ENCODE measurements at regions not wholly inside any gene's neighbourhood (a gene's known extent, or its start where the extent isn't known, plus 50 kb on each side); places are given as distances from the start of the nearest gene placed in this dataset.

GRCh38 chr3:193859195-193859594 lies 266.2 kb downstream of the OPA1 start:
- Histone ChIP-seq H3K27ac (ENCODE audit: insufficient read length, low read depth, low read length) (no peak overlapping the region), H3K79me2 (ENCODE audit: insufficient read depth, low read length) (no peaks in the 10 kb centered on the region), H4K91ac (ENCODE audit: insufficient read length, low read depth, low read length) (no peak overlapping the region), H2AFZ (ENCODE audit: low read length) (no peak overlapping the region), H3K9ac (ENCODE audit: extremely low read depth, insufficient read length, low read length) (no peak overlapping the region), H3K23me2 (ENCODE audit: insufficient read length, low read depth, low read length, poor library complexity, severe bottlenecking) (no peaks in the 10 kb centered on the region), H3K9me3 (ENCODE audit: control insufficient read depth, low read depth, low read length) (no peaks in the 10 kb centered on the region), H3K4me1 (ENCODE audit: insufficient read depth, low read length) (peaks cover 2% of the 10 kb centered on the region; the same call in 1 of the 2 replicates), H2BK12ac (ENCODE audit: insufficient read length, low read depth, low read length) (no peak overlapping the region), H4K5ac (ENCODE audit: insufficient read length, low read depth, low read length) (no peak overlapping the region), H2BK120ac (ENCODE audit: low read depth, low read length, poor library complexity, severe bottlenecking) (no peak overlapping the region), H3K79me1 (ENCODE audit: insufficient read depth, low read depth, low read length, poor library complexity, severe bottlenecking) (no peaks in the 10 kb centered on the region), H2BK5ac (ENCODE audit: insufficient read length, low read length) (no peak overlapping the region), H4K20me1 (ENCODE audit: control insufficient read depth, insufficient read depth, insufficient read length) (no peaks in the 10 kb centered on the region), H3T11ph (ENCODE audit: low read length) (no peak overlapping the region), H2BK15ac (ENCODE audit: low read depth, low read length) (no peak overlapping the region), H4K8ac (replicated peaks; ENCODE audit: insufficient read length, low read depth, low read length) (no peak overlapping the region), H3K4me2 (ENCODE audit: insufficient read depth, insufficient read length, low read length) (no peak overlapping the region), H3K27me3 (ENCODE audit: insufficient read depth, low read length) (no peaks in the 10 kb centered on the region), H3K14ac (ENCODE audit: insufficient read depth, low read length) (no peak overlapping the region), H3K4ac (ENCODE audit: low read depth, low read length) (no peak overlapping the region), H2AK5ac (ENCODE audit: insufficient read length, low read length) (no peak overlapping the region), H3K23ac (ENCODE audit: insufficient read length, low read depth, low read length) (no peak overlapping the region), H2BK20ac (ENCODE audit: low read depth, low read length, poor library complexity, severe bottlenecking) (no peak overlapping the region), H3K56ac (ENCODE audit: insufficient read length, low read depth, low read length) (no peak overlapping the region), H3K18ac (ENCODE audit: insufficient read length, low read depth, low read length) (no peak overlapping the region)
- no CpG with 5 or more reads among the region's 3 CpGs for WGBS (ENCODE audit: extremely low coverage, insufficient read length, low lambda C conversion rate)
- Mint-ChIP-seq H3K4me3 (no peak overlapping the region), H3K36me3 (ENCODE audit: insufficient read depth in 1 of 3, low read depth in 3 of 3) (peaks cover 0 to 7% (median 4%) of the 10 kb centered on the region in 3 experiments; a peak in 3 of 7 replicates), H3K27me3 (ENCODE audit: low read depth) (peaks cover 18% of the 10 kb centered on the region), H3K27ac (no peak overlapping the region), H3K9me3 (peaks cover 0 to 4% of the 10 kb centered on the region in 2 experiments; a peak in 2 of 5 replicates), H3K4me1 (peaks cover 9 to 10% of the 10 kb centered on the region in 2 experiments; a peak in 3 of 4 replicates)
- no peak for DNase-seq
- no peak for TF ChIP-seq CTCF (conservative IDR thresholded peaks at IDR 0.05)

All from H9 (cell line).